Rectal smooth muscle tissue (tissue), 1 donor: ENCODE measurements at regions not wholly inside any gene's neighbourhood (a gene's known extent, or its start where the extent isn't known, plus 50 kb on each side); places are given as distances from the start of the nearest gene placed in this dataset.
"Not testable (repeated sequence)": the region's sequence is repeated elsewhere in the genome, so short reads cannot be mapped to it uniquely, and the experiment has no call there.

Experiments used
- H3K27ac ChIP-seq: one replicate; pipeline ENCODE4 v1.7.0; 2013; ENCODE audit warnings: low read depth, low read length, inconsistent platforms
- H3K27me3 ChIP-seq: one replicate; pipeline ENCODE4 v1.7.0; 2013; ENCODE audit warnings: low read length; ENCODE audit not compliant: control insufficient read depth, insufficient read depth
- H3K36me3 ChIP-seq: one replicate; pipeline ENCODE4 v1.7.0; 2013; ENCODE audit warnings: low read length; ENCODE audit not compliant: control insufficient read depth, insufficient read depth
- H3K4me1 ChIP-seq: one replicate; pipeline ENCODE4 v1.7.0; 2013; ENCODE audit warnings: low read length; ENCODE audit not compliant: control insufficient read depth, insufficient read depth
- H3K4me3 ChIP-seq: one replicate; pipeline ENCODE4 v1.7.0; 2013; ENCODE audit warnings: low read length
- H3K9ac ChIP-seq: one replicate; pipeline ENCODE4 v1.7.0; 2013; ENCODE audit warnings: low read length

DNA sequence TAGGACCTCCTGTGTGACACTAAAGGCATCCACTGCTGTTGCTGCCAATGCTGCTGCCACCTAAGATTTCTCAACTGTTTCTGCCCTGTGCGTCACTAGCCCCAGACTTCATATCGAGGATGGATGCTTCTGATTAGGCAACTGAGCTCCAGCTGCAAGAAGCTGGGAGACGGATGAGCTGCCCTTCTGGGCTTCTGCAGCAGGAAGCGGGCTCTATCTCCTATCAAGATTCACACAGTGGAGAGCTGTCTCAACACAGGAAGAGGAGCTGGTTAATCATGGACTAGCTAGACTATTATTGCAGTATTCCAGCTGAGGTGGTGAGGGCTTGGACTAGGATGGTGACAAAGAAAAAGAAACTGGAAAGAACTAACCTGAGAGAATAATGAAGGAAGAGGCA, 59.2 kb upstream of the PELI2 start:
- Histone ChIP-seq H3K27ac (no peak overlapping the region), H3K4me1 (no peaks in the 10 kb centered on the region), H3K36me3 (no peaks in the 10 kb centered on the region), H3K9ac (no peak overlapping the region), H3K4me3 (no peak overlapping the region), H3K27me3 (no peaks in the 10 kb centered on the region)

DNA sequence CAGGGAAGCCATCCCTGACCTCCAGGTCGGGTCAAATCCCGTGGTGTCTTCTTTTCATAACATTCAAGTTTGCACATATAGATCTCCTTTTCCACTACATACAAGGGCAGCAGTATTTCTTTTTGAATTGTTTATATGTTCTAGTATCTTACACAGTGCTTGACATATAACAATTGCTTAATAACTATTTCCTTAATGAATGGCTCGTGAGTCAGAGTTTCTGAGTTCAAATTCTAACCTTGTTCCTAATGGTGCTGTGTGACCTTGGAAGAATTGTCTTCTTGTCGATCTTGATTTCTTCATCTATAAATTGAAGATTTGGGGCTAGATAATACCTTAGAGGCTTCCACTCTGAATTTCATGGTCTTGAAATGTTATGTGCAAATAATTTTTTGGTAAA, 57.2 kb upstream of the PELI2 start:
- H3K27ac ChIP-seq: no peak overlapping the region
- H3K9ac ChIP-seq: no peak overlapping the region
- no peak overlapping the region for H3K4me3 ChIP-seq
- H3K4me1 ChIP-seq: no peaks in the 10 kb centered on the region
- no peaks in the 10 kb centered on the region for H3K27me3 ChIP-seq
- no peaks in the 10 kb centered on the region for H3K36me3 ChIP-seq

DNA sequence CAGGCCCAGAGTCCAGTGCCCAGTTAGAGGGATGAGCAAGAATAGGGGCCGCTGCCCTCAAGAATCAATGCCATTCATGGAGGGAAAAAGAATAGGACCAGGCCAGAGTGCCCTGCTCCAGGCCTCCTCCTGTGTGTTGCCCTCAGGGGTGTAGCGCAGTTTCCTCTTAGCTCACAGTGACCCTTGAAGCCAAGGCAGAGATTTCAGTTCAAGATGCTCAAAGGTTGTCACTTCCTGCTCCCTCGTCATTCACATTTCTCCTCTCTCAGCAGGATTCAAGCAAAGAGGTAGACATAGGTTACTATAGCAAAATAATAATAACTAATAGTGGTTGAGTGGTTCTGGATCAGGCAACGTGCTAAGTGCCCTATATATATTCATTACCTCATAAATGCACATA, 55.1 kb upstream of the PELI2 start:
- Histone ChIP-seq H3K4me3 (no peak overlapping the region), H3K27ac (no peak overlapping the region), H3K27me3 (no peaks in the 10 kb centered on the region), H3K9ac (no peak overlapping the region), H3K36me3 (no peaks in the 10 kb centered on the region), H3K4me1 (no peaks in the 10 kb centered on the region)

DNA sequence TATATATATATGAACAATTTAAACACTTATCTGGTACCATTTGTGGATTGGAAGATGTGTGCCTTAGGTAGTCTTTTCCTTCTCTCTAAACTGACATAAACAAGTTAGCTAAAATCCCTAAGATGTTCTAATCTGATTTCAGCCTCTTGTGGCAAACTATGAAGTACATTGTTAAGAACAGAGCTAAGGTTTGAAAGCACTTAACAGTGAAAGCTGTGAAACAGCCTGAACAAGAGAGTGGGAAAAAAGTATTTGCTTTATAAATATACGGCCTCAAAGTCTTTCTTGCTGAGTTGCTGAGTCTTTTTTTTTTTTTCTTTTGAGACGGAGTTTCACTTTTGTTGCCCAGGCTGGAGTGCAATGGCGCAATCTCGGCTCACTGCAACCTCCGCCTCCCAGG, 53.7 kb upstream of the PELI2 start:
- no peaks in the 10 kb centered on the region for H3K27me3 ChIP-seq
- H3K9ac ChIP-seq: no peak overlapping the region
- no peaks in the 10 kb centered on the region for H3K36me3 ChIP-seq
- no peak overlapping the region for H3K27ac ChIP-seq
- no peak overlapping the region for H3K4me3 ChIP-seq
- H3K4me1 ChIP-seq: no peaks in the 10 kb centered on the region

DNA sequence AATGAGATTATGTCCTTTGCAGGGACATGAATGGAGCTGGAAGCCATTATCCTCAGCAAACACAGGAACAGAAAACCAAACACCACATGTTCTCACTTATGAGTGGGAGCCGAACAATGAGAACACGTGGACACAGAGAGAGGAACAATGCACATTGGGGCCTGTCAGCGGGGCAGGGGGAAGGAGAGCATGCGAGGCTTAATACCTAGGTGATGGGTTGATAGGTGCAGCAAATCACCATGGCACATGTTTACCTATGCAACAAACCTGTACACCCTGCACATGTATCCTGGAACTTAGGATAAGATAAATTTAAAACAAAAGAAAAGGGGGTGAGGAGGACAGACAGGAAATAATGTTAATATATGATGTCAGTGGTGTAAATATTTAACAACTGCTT, 53.0 kb upstream of the PELI2 start:
- H3K4me3 ChIP-seq, H3K9ac ChIP-seq, H3K27ac ChIP-seq, H3K4me1 ChIP-seq, H3K36me3 ChIP-seq, H3K27me3 ChIP-seq: not testable (repeated sequence)

DNA sequence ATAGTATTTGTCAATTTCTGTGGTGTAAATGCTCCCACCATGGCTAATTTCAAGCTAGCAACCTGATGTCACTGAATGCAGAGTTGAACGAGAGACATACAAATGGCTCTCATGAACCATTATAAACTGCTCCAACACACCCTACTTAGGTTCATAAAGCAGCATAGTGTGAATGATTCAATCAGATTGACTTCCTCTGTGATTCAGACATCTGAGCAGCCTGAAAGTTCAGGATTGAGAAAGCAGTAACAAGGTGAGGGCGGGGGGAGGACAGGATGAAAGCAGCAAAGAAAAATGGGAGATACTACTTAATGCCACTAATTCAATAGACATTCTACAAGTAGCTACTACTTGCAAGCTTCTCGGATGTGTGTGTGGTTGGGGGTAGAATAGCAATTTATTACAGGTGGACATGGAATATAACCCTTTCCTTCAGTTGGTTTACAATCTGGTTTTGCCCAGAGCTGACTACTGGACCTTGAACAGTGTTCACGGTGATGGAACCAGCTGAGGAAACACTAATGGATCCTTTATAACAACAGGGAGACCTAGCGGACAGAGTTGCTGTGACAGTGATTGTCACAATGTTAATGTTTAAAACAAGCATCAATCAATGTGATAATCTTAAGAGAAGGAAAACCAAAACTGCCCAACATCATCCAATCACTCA, 52.5 kb upstream of the PELI2 start:
- Histone ChIP-seq H3K27ac (no peak overlapping the region), H3K9ac (no peak overlapping the region), H3K27me3 (no peaks in the 10 kb centered on the region), H3K4me1 (no peaks in the 10 kb centered on the region), H3K36me3 (no peaks in the 10 kb centered on the region), H3K4me3 (no peak overlapping the region)
